ENCODE measurements at regions not wholly inside any gene's neighbourhood (a gene's known extent, or its start where the extent isn't known, plus 50 kb on each side); places are given as distances from the start of the nearest gene placed in this dataset.

DNA sequence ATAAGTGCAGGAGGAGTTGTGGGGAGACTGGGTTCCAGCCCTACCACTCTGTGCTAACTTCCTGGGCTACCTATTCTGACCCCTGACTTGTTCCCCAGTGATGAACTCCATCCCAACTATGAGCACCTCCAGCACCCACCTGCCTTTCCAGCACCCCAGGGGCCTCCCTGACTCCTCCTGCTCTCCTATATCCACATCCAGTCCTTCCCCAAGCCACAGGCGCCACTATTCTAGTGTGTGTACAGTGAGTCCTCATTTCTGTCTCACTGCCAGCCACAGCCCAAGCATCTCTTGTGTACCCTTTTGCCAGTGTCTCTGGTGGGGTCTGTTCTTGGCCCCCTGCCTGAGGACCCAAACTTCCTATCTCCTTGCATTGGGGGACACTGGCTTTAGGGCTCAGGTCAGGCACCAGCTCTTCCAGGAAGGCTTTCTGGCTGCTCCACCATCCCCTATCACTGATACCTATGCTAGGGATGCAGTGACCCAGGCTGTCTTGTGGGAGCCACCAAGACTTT is 145.2 kb downstream of the INHBB start:
- TF ChIP-seq POLR2A (IDR thresholded peaks at IDR 0.05) (no peak), POLR2AphosphoS5 (IDR thresholded peaks at IDR 0.05; ENCODE audit: insufficient read depth in 1 of 2, low read depth in 1 of 2) (no peak)
- TF ChIP-seq, protein P1, sequence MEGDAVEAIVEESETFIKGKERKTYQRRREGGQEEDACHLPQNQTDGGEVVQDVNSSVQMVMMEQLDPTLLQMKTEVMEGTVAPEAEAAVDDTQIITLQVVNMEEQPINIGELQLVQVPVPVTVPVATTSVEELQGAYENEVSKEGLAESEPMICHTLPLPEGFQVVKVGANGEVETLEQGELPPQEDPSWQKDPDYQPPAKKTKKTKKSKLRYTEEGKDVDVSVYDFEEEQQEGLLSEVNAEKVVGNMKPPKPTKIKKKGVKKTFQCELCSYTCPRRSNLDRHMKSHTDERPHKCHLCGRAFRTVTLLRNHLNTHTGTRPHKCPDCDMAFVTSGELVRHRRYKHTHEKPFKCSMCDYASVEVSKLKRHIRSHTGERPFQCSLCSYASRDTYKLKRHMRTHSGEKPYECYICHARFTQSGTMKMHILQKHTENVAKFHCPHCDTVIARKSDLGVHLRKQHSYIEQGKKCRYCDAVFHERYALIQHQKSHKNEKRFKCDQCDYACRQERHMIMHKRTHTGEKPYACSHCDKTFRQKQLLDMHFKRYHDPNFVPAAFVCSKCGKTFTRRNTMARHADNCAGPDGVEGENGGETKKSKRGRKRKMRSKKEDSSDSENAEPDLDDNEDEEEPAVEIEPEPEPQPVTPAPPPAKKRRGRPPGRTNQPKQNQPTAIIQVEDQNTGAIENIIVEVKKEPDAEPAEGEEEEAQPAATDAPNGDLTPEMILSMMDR (IDR thresholded peaks at IDR 0.05), result no peak

Measured in vagina (tissue), 2 donors.